Tibial nerve (tissue), 4 donors: ENCODE measurements at regions not wholly inside any gene's neighbourhood (a gene's known extent, or its start where the extent isn't known, plus 50 kb on each side); places are given as distances from the start of the nearest gene placed in this dataset.
A peak's percentile ranks its signal among the peaks of the same experiment; 100 is the strongest.
"Not testable (repeated sequence)": the region's sequence is repeated elsewhere in the genome, so short reads cannot be mapped to it uniquely, and the experiment has no call there.

ENCODE experiments used
- DNase-seq, 2 donors: peaks; one replicate each; pipeline ENCODE4 v3.0.0-alpha.2; 2019; ENCODE audit warnings: low spot score in 2 of 2
- H3K27ac ChIP-seq, 4 donors: fragments of 200-600 bp; sonication (generic) in 3 of 4; one replicate each; pipeline ENCODE4 v1.5.1; 2017 to 2019; ENCODE audit warnings: mild to moderate bottlenecking in 1 of 4
- H3K27me3 ChIP-seq, 2 donors: fragments of 200-600 bp; sonication (generic) in 1 of 2; one replicate each; pipeline versions ENCODE4 v1.5.1 to v1.6.0; 2017 to 2019
- H3K36me3 ChIP-seq, 3 donors: fragments of 200-600 bp; sonication (generic); one replicate each; pipeline ENCODE4 v1.5.1; 2018 to 2019
- H3K4me1 ChIP-seq, 4 donors: fragments of 200-600 bp; sonication (generic) in 3 of 4; one replicate each; pipeline ENCODE4 v1.5.1; 2017 to 2019
- H3K4me3 ChIP-seq, 4 donors: fragments of 200-600 bp; sonication (generic) in 3 of 4; one replicate each; pipeline ENCODE4 v1.5.1; 2017 to 2019; ENCODE audit warnings: mild to moderate bottlenecking in 1 of 4, moderate library complexity in 1 of 4
- H3K9me3 ChIP-seq, 4 donors: fragments of 200-600 bp; sonication (generic) in 3 of 4; one replicate each; pipeline ENCODE4 v1.5.1; 2017 to 2019
- CTCF ChIP-seq, 5 experiments: fragments of 200-600 bp in 3 of 5; fragments of 450-650 bp in 2 of 5; sonication (generic) in 3 of 5; IDR thresholded peaks; one replicate each; pipeline ENCODE4 v1.5.1; 2016 to 2019; ENCODE audit warnings: antibody characterized with exemption in 5 of 5, mild to moderate bottlenecking in 3 of 5, moderate library complexity in 2 of 5
- EP300 ChIP-seq, 2 donors: sonication (generic); formaldehyde crosslinking; IDR thresholded peaks; one replicate each; pipeline ENCODE4 v1.6.1; 2017; ENCODE audit warnings: antibody characterized with exemption in 2 of 2, mild to moderate bottlenecking in 1 of 2
- POLR2A ChIP-seq, 2 donors: fragments of 450-650 bp; IDR thresholded peaks; one replicate each; pipeline ENCODE4 v1.6.1; 2017; ENCODE audit warnings: antibody characterized with exemption in 2 of 2, mild to moderate bottlenecking in 2 of 2, moderate library complexity in 2 of 2
- WGBS, 2 donors: methylation state at CpG; one replicate each; pipeline ENCODE4 v1.1.5; 2018; 5-methylcytosine and 5-hydroxymethylcytosine counted together

GRCh38 chr2:163982938-163983337, 247.1 kb upstream of the FIGN start:
- DNase-seq, result no peak
- Histone ChIP-seq H3K27ac (no peak overlapping the region), H3K4me1 (no peaks in the 10 kb centered on the region), H3K4me3 (no peak overlapping the region), H3K9me3 (no peaks in the 10 kb centered on the region), H3K27me3 (no peaks in the 10 kb centered on the region), H3K36me3 (no peaks in the 10 kb centered on the region)
- no peak for TF ChIP-seq CTCF (IDR thresholded peaks at IDR 0.05)
- no peak for TF ChIP-seq POLR2A (IDR thresholded peaks at IDR 0.05)
- no peak for TF ChIP-seq EP300 (IDR thresholded peaks at IDR 0.05)

- no peak for DNase-seq
- WGBS, 2 donors, result 26 to 40% methylated on average over 1 of the region's 1 CpG
- TF ChIP-seq EP300 (IDR thresholded peaks at IDR 0.05) (no peak), POLR2A (IDR thresholded peaks at IDR 0.05) (no peak), CTCF (IDR thresholded peaks at IDR 0.05) (no peak)
- H3K4me1 ChIP-seq, result peaks cover 0 to 4% (median 0%) of the 10 kb centered on the region in 4 donors
- no peaks in the 10 kb centered on the region for H3K27me3 ChIP-seq
- H3K4me3 ChIP-seq, result no peak overlapping the region
- no peaks in the 10 kb centered on the region for H3K9me3 ChIP-seq
- no peaks in the 10 kb centered on the region for H3K36me3 ChIP-seq
- peak overlapping the region in 2 of 4 donors; percentile 29 to 35 for H3K27ac ChIP-seq
These were observed 239.0 kb upstream of the FIGN start for GRCh38 chr2:163974766-163975165.

- Histone ChIP-seq H3K9me3 (no peaks in the 10 kb centered on the region), H3K27me3 (no peaks in the 10 kb centered on the region), H3K4me1 (peaks cover 0 to 4% (median 0%) of the 10 kb centered on the region in 4 donors), H3K4me3 (no peak overlapping the region), H3K27ac (no peak overlapping the region), H3K36me3 (no peaks in the 10 kb centered on the region)
- TF ChIP-seq POLR2A (IDR thresholded peaks at IDR 0.05), result no peak
- no peak for TF ChIP-seq EP300 (IDR thresholded peaks at IDR 0.05)
- TF ChIP-seq CTCF (IDR thresholded peaks at IDR 0.05), result no peak
- no peak for DNase-seq
- whole genome bisulfite sequencing, 2 donors, result 54 to 58% methylated on average over 4 of the region's 4 CpGs
These were observed 234.4 kb upstream of the FIGN start for GRCh38 chr2:163970058-163970813.

GRCh38 chr2:163964278-163964677, 228.5 kb upstream of the FIGN start:
- H3K4me1 ChIP-seq, H3K27ac ChIP-seq, H3K36me3 ChIP-seq, DNase-seq, H3K9me3 ChIP-seq, H3K27me3 ChIP-seq, H3K4me3 ChIP-seq: not testable (repeated sequence)
- 94 to 95% methylated on average over 6 of the region's 6 CpGs for WGBS, 2 donors

- TF ChIP-seq CTCF (IDR thresholded peaks at IDR 0.05) (no peak), EP300 (IDR thresholded peaks at IDR 0.05) (no peak), POLR2A (IDR thresholded peaks at IDR 0.05) (no peak)
- DNase-seq, result no peak
- H3K27ac ChIP-seq, result no peak overlapping the region
- H3K4me1 ChIP-seq, result no peaks in the 10 kb centered on the region
- H3K27me3 ChIP-seq, result no peaks in the 10 kb centered on the region
- H3K4me3 ChIP-seq, result no peak overlapping the region
- peaks cover 0 to 4% (median 0%) of the 10 kb centered on the region in 4 donors for H3K9me3 ChIP-seq
- 91 to 94% methylated on average over 5 of the region's 5 CpGs for WGBS, 2 donors
- H3K36me3 ChIP-seq, result no peaks in the 10 kb centered on the region
These were observed 217.6 kb upstream of the FIGN start for GRCh38 chr2:163953390-163953907.
